Calu3 (cell line): ENCODE measurements at regions not wholly inside any gene's neighbourhood (a gene's known extent, or its start where the extent isn't known, plus 50 kb on each side); places are given as distances from the start of the nearest gene placed in this dataset.

Source experiments
- BruUV-seq: library from RNA; stranded (reverse); fragments of 400-500 nt; replicated peaks from 2 replicates; lab custom pipeline; 2021; lab: Mats Ljungman, UMichigan
- CTCF ChIA-PET: fragments of 300-600 bp; sonication (Branson Sonifier 250); formaldehyde crosslinking; loops from one replicate; lab custom pipeline; 2022; ENCODE audit warnings: antibody characterized with exemption; lab: Charles Lee
- DNase-seq: peaks from one replicate; pipeline ENCODE4 v3.0.0; 2022
- H3K27ac Mint-ChIP-seq: one replicate; pipeline ENCODE4 v1.8.0; 2022; ENCODE audit warnings: mixed read lengths; ENCODE audit not compliant: unreplicated experiment
- H3K27me3 Mint-ChIP-seq: one replicate; pipeline ENCODE4 v1.8.0; 2022; ENCODE audit warnings: mixed read lengths; ENCODE audit not compliant: unreplicated experiment
- H3K36me3 Mint-ChIP-seq: one replicate; pipeline ENCODE4 v1.8.0; 2022; ENCODE audit warnings: mild to moderate bottlenecking, moderate library complexity, mixed read lengths; ENCODE audit not compliant: insufficient read depth, unreplicated experiment
- H3K4me1 Mint-ChIP-seq: one replicate; pipeline ENCODE4 v1.8.0; 2022; ENCODE audit warnings: mild to moderate bottlenecking, low read depth, mixed read lengths; ENCODE audit not compliant: unreplicated experiment
- H3K4me3 Mint-ChIP-seq: one replicate; pipeline ENCODE4 v1.8.0; 2022; ENCODE audit warnings: mild to moderate bottlenecking, low read depth, moderate library complexity, mixed read lengths; ENCODE audit not compliant: unreplicated experiment
- H3K9me3 Mint-ChIP-seq: one replicate; pipeline ENCODE4 v1.8.0; 2022; ENCODE audit warnings: low read depth, mixed read lengths; ENCODE audit not compliant: unreplicated experiment
- intact Hi-C: fragments of 100-400 bp; cut with micrococcal nuclease; formaldehyde crosslinking; loops from one replicate; pipeline ENCODE4 v1.10.0; 2022; ENCODE audit not compliant: unreplicated experiment
- TF ChIP-seq, protein P1 (sequence below): fragments of 200-600 bp; IDR thresholded peaks from one replicate; pipeline ENCODE4 v1.8.0; 2022; ENCODE audit warnings: antibody characterized with exemption; ENCODE audit not compliant: unreplicated experiment

DNA sequence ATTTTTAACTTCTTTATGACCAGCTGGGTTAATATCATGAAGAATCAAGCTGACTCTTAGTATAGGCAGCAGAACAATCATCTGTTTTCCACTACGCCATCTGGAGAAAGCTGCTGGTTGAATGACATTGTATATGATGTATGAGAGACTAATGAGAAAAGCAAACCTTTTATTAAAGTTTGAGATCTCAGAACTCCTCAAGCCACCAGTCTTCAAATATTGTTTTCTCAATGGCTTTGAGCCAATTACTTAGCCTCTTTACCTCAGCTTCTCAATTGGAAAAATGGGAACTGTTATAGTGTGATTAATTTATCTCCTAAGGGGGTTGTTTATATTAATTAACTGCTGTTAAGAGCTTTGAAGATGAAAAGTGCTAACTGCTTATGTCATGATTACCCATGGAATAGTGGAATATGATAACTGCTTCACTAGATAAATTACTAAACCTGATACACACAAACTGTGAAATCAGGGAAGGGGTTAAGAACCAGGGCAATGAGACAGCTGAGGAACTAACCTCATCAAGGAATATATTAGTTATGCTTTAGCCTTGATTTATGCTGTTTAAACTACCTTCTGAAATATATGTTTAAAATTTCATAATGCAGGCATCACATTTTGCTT, 330.1 kb downstream of the SOX2 start:
- Mint-ChIP-seq H3K9me3 (peaks cover 3% of the 10 kb centered on the region), H3K4me3 (no peak overlapping the region), H3K27ac (no peak overlapping the region), H3K4me1 (no peaks in the 10 kb centered on the region), H3K36me3 (no peaks in the 10 kb centered on the region), H3K27me3 (no peaks in the 10 kb centered on the region)
- CTCF ChIA-PET: interaction anchor here (0.5 to 1.1 kb wide), 2 partner anchors 11 to 199 kb away, joined by 3 to 4 read pairs; no protein-coding TSS in a partner anchor
- intact Hi-C loops: no loop called here
- no TSS peak for BruUV-seq
- no peak for DNase-seq
- TF ChIP-seq, protein P1, sequence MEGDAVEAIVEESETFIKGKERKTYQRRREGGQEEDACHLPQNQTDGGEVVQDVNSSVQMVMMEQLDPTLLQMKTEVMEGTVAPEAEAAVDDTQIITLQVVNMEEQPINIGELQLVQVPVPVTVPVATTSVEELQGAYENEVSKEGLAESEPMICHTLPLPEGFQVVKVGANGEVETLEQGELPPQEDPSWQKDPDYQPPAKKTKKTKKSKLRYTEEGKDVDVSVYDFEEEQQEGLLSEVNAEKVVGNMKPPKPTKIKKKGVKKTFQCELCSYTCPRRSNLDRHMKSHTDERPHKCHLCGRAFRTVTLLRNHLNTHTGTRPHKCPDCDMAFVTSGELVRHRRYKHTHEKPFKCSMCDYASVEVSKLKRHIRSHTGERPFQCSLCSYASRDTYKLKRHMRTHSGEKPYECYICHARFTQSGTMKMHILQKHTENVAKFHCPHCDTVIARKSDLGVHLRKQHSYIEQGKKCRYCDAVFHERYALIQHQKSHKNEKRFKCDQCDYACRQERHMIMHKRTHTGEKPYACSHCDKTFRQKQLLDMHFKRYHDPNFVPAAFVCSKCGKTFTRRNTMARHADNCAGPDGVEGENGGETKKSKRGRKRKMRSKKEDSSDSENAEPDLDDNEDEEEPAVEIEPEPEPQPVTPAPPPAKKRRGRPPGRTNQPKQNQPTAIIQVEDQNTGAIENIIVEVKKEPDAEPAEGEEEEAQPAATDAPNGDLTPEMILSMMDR: no peak

DNA sequence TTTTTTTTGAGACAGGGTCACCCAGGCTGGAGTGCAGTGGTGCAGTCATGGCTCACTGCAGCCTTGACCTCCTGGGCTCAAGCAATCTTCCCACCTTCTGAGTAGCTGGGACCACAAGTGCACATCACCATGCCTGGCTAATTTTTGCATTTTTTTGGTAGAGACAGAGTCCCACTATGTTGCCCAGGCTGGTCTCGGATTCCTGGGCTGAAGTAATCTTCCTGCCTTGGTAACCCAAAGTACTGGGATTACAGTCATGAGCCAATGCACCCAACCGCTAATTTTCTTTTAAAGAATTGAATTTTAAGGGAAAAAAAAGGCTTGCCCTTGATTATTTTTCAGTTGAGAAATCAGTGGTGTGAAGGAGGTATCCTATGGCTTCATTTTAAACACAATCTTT, 334.0 kb downstream of the SOX2 start:
- CTCF ChIA-PET: no interaction called here
- no peak for DNase-seq
- BruUV-seq: no TSS peak
- H3K36me3 Mint-ChIP-seq: no peaks in the 10 kb centered on the region
- no peak overlapping the region for H3K27ac Mint-ChIP-seq
- no peaks in the 10 kb centered on the region for H3K27me3 Mint-ChIP-seq
- H3K4me1 Mint-ChIP-seq: no peaks in the 10 kb centered on the region
- H3K9me3 Mint-ChIP-seq: no peaks in the 10 kb centered on the region
- intact Hi-C loops: no loop called here
- TF ChIP-seq, protein P1: no peak
- no peak overlapping the region for H3K4me3 Mint-ChIP-seq

DNA sequence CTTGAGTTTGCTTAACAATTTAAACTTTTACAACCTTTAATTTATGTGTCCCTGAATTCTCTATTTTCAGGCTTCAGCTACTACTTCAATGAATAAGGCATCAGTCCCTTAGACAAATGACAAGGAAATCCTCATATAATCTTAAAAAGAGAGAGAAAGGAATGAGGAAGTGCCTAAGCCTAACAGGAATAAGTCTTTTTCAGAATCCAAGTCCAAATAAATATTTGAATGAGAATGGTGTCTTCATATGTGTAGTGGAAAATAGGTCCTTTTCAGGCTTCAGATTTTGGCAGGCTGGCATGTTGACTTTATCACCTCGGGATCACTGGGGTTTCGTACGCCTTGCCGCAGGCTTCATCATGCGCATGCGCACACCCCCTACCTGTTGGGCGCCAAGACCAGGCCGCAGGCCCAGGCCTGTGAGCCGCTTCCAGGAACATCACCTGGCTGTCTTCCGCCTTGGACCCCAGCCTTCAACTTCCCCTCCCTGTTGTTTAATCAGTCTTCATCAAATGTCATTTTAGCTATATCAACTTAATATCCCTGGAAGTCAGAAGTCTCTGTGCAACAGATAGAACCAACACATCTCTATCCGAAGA, 334.5 kb downstream of the SOX2 start:
- CTCF ChIA-PET: no interaction called here
- no peak for DNase-seq
- intact Hi-C loops: no loop called here
- no TSS peak for BruUV-seq
- Mint-ChIP-seq H3K4me3 (no peak overlapping the region), H3K36me3 (no peaks in the 10 kb centered on the region), H3K9me3 (no peaks in the 10 kb centered on the region), H3K27ac (no peak overlapping the region), H3K27me3 (no peaks in the 10 kb centered on the region), H3K4me1 (no peaks in the 10 kb centered on the region)
- TF ChIP-seq, protein P1: no peak

DNA sequence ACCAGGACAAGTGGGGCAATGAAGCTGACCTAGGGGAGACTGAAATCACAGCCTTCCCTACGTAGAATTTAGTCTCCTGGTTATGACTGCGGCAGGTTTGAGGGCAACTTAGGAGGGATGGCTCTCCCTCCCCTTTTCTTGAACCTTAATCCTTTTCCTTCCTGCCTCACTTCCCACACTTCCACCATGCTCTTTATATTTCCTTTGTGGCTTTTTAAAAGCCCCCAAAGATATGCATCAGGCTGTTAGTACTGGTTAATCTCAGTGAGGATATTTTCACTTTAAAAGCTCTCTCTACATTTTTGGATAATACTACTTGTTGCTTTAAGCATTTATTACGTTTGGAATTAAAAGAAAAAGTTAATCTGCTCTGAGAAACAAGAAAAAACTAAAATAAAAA, 339.2 kb downstream of the SOX2 start:
- intact Hi-C loops: no loop called here
- Mint-ChIP-seq H3K9me3 (no peaks in the 10 kb centered on the region), H3K27me3 (no peaks in the 10 kb centered on the region), H3K4me1 (no peaks in the 10 kb centered on the region), H3K4me3 (no peak overlapping the region), H3K27ac (no peak overlapping the region), H3K36me3 (no peaks in the 10 kb centered on the region)
- no TSS peak for BruUV-seq
- TF ChIP-seq, protein P1: no peak
- CTCF ChIA-PET: no interaction called here
- DNase-seq: no peak
